Activated CD4-positive, CD25-positive, alpha-beta regulatory T cell (primary cell): ENCODE measurements at regions not wholly inside any gene's neighbourhood (a gene's known extent, or its start where the extent isn't known, plus 50 kb on each side); places are given as distances from the start of the nearest gene placed in this dataset.
"Not testable (repeated sequence)": the region's sequence is repeated elsewhere in the genome, so short reads cannot be mapped to it uniquely, and the experiment has no call there.

Experiments
- DNase-seq, 4 experiments: peaks; one replicate each; lab custom pipeline; 2025; lab: John Stamatoyannopoulos, UW

DNA sequence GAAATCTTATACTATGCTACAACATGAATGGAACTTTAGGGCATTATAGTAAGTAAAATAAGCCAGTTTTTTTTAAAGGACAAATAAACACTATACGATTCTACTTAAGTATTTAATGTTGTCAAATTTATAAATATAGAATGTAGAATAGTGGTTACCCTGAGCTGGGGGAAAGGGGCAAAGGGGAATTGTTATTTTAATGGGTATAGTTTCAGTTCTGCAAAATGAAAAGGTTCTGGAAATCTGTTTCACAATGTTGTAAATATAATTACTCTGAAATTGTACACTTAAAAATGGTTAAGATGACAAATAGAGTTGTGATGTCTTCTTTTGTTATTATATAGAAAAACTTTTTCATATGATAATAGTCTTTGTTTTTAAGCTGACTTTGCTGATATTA, 366.3 kb downstream of the MRPL39 start:
- no peak for DNase-seq

DNA sequence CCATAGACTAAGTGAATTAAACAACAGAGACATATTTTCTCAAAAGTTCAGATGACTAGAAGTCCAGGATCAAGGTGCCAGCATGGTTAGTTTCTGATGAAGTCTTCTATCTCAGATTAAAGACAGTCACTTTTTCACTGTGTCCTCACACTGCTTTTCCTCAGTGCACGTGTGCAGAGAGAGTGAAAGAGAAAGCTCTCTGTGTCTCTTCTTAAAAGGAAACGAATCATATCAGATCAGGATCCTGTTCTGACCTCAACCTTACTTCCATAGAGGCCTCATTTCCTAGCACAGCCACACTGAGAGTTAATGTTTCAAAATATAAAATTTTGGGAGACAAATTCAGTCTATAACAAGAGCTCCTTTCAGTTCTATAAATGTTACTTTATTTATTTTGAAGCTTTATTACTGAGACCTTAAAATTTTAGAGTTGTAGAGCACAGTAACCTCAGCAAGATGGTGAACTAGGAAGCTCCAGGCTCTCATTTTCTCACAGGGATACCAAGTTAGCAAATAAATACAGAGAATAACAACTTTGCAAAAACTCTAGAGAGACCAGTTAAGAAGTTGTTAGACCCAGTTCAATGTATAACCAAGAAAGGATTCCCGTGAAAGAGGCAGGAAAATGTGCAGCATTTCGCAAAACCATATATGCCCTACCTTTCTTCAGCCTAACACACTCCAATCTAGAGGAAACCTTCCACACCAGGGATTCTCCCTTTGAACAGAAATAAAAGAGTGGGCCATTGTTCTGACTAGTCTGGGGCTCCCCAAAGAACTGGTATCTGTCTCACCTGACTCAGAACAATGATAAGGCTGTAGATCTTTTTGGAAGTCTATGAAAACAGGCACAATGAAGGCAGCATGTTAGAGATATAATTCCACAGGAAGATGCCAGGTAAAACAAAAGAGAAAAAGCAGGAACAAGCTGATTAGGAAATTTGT, 372.2 kb downstream of the MRPL39 start:
- DNase-seq: no peak

DNA sequence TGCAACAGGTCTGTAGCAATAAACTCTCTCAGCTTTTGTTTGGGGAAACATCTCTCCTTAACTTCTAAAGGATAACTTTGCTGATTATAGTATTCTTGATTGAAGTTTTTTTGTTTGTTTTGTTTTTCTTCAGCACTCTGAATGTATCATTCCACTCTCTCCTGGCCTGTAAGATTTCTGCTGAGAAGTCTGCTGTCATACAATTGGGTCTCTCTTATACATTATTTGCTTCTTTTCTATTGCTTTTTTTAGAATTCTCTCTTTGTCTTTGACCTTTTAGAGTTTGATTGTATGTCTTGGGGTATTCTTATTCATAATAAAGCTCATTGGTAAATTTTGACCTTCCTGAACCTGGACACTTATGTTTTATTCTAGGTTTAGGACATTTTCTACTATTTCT, 386.3 kb downstream of the MRPL39 start:
- no peak for DNase-seq

DNA sequence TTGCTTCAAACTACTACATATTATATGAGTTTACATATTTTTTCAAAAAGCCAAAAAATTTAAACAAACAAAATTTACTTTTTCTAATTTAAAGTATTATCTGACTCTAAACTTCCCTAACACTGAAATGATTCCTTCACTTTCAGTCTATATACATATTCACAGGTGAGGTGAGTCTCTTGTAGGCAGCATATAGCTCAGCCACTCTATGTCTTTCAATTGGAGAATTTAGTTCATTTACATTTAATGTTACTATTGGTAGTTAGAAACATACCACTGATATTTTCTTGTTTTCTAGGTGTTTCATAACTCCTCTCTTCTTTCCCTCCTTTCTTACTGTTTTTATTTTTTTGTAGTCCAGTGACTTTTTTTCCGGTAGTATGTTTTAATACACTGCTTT, 387.1 kb downstream of the MRPL39 start:
- no peak for DNase-seq

DNA sequence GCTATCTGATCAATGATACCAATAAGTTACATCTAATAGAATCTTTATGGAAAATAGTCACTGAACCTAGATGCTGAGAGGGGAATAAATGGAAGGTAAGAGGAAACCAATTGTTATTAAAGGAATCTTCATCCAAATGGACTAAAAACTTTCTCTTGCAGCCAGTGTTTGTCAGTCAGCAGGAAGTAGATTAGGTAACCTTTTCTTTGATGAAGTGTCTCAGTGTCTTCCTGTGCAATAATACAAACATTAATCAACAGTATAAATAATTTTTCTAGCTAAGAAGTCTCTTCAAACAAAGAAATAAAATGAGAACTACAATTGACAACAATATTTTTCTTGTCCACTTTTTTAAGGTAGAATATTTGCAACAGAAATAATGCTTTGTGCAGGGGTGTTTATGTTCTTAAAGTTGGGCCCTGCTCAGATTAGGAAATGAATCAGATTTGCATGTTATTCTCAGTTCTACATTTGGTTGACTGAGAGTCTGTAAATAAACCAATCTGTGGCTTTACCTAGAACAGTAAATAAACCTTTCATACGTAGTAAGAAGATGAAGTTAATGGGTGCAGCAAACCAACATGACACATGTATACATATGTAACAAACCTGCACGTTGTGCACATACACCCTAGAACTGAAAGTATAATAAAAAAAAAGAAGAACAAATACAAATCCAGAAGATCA, 391.4 kb downstream of the MRPL39 start:
- no peak for DNase-seq

DNA sequence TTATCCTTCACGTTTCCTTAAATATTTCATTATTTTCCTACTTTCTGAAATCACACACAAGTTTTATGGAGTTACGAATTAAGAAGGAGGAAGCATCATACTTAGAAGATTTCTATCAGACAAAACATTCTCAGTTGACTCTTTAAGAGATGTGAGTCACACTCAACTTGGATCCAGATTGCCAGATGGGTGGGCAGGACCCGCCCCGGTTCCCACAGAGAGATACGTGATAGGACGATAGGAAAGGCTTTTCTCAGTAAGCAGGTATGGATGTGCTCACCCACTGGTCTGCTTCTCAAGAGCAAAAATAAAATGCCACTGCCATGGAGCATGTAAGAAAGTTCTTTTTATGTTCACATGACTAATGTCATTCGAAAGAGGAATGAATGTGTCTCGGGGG, 392.6 kb downstream of the MRPL39 start:
- DNase-seq: no peak

DNA sequence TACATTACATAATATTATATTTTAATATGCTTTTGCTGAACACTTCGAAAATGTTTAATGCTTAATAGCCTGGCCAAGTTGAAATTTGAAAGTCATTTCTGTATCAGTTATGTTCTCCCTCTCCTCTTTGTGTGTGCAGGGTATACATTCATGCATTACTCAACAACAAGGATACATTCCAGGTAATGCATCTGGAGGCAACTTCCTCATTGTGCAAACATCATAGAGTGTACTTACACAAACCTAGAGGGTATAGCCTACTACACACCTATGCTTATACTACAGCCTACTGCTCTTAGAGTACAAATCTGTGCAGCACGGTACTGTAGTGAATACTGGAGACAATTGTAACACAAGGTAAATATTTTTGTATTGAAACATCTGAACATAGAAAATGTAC, 407.3 kb downstream of the MRPL39 start:
- DNase-seq: no peak

DNA sequence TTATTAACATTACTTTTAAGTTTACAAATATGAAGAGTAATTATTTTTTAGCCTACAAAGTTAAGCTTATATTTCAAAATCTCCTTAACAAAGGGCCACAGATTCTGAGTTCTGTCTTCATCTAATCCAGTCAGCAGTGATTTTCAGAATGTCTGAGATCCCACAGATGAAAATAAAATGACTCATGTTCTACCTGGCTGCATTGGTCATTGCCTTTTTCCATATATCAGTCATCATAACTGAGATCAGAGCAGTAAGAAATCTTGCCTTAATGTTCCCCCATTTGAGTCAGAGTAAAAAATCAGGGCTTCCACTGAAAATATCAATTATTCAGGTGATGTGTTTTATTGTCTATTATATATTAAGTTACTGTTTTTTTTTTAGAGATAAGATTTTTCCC, 416.1 kb downstream of the MRPL39 start:
- no peak for DNase-seq

DNA sequence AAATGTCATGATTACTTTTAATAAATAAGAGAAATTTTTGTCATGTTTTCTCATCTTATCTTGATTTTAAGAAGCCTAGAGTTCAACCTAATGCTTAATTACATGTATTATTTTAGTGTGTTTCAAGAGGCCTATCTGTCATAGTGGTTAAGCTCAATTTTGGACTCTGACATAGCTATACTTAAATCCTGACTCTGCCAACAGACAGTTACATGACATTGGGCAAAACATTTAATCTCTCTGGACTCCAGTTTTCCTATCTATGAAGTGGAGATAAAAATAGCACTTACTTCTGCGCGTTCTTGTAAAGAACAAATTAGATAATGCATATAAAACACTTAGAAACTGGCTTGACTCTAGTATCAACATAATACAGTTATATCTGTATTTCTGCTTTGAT, 417.8 kb downstream of the MRPL39 start:
- DNase-seq: no peak

DNA sequence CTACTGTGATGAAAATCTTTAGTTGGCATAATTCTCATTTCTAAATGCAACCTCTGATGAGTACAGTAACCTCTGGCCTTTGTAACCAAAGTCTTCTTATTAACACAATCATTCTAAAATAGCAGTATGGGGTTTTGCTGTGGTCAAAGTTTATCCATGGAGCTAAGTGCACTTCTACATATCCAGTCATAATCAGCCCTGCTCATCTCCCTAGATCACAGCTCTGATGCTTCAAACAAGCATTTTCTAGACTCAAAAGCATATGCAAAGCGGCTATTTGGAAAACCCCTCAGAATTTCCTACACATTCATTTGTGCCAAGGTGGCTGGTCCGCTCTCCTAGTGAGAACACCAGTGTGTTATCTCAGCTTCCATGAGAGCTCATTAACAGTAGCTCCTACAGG, 418.6 kb downstream of the MRPL39 start:
- no peak for DNase-seq

DNA sequence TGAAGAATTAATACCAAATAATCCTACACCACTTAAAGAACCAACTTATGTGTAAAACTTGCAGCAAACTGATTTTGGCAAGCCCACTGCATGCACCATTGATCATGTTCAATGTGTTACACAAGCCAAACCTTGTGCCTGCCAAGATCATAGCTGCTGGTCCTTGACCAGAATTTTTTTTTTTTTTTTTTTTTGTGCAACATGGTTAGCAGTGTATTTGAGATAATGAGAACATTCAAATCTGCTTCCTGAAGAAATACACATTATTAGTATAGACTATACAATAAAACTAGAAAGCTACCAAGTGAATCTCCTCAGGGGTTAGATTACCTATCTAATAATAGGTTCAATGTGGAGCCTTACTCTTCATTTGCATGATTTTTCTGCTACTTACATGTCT, 421.0 kb downstream of the MRPL39 start:
- no peak for DNase-seq

DNA sequence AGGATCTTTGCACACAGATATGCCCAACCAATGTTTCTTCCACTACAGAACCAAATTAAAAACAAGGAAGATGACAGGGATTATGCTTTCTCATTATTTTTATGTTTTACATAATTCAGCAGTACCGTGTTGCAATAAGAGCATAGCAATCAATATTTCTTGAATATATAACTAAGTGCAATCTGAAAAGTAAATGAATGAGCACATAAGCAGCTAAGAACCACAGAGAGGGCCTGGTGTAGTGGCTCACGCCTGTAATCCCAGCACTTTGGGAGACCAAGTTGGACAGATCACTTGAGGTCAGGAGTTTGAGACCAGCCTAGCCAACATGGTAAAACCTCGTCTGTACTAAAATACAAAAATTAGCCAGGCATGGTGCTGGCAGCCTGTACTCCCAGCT, 423.7 kb downstream of the MRPL39 start:
- DNase-seq: no peak

DNA sequence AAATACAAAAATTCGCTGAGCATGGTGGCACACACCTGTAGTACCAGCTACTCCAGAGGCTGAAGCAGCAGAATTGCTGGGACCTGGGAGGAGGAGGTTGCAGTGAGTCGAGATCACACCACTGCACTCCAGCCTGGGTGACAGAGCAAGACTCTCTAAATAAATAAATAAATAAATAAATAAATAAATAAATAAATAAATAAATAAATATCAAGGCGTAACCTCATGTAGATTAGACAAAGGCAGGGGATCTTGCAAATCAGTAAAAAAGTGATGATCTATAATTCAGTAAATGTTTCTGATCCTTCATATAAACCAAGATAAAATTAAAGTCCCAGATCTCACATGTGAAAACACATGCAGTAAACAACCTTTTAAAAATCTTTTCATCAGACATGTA, 425.6 kb downstream of the MRPL39 start:
- DNase-seq: not testable (repeated sequence)

DNA sequence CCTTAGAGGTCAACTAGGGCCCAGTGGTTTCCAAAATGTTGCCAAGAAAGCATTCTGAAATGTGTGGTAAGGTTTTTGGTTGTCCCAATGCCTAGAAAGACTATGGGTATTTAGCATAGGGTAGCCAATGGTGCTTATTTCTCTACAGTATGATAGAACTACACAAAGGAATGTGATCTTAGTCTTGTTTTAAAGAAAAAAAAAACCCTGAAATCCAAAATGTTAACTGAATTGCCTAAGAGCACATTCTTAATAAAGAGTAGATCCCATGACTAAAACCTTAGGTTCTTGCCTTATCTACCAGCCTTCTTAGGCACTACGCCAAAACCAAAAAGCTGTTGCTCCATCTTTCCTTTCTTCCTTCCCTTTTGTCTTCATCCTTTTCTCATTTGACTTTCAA, 428.2 kb downstream of the MRPL39 start:
- DNase-seq: no peak

DNA sequence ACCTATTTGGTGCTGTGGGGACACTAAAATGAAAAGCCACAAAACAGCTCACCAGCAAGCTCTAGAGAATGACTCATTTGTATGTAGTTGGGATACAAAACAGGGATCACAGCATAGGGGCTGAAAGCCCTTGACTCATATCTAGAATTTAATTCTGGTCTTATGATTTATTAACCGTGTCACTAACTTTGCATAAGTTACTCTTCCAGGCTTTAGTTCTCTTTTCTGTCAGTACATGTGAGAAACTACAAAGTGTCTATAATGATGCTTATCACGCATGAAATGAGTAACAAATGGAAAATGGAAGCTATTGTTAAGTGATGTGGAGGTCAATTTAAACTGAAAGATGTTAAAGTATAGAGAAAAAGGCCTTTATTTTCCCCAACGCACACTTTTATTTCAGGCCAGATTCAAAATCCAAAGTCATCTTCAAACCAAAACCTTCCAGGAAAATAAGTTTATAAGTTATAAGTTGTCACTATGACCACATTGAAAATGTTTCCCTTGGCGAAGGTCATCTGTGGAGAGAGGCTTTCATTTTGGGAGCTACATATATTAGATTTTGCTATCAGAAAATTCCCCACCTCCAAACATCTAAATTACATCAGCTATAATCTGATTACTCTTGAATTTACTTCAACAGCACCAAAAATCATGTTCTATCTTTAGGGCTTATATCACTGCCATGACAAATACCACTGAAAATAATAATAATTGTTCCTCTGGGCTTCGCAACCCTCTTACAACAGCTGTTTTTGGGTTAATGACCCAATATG, 430.5 kb downstream of the MRPL39 start:
- no peak for DNase-seq

DNA sequence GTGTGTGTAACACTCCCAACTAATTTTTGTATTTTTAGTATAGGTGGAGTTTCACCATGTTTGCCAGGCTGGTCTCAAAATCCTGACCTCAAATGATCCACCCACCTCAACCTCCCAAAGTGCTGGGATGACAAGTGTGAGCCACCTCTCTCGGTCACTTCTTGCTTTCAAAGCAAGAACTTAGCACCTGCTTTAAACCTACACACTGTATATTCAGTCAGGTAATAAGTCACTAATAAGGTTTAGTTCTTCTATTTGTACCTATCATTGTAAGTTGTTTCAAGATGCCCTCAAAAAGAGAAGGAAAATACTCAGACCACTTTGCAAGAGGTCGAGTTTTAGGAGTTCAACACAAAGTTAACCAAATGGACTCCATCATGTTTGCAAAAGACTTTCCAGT, 431.3 kb downstream of the MRPL39 start:
- DNase-seq: no peak

DNA sequence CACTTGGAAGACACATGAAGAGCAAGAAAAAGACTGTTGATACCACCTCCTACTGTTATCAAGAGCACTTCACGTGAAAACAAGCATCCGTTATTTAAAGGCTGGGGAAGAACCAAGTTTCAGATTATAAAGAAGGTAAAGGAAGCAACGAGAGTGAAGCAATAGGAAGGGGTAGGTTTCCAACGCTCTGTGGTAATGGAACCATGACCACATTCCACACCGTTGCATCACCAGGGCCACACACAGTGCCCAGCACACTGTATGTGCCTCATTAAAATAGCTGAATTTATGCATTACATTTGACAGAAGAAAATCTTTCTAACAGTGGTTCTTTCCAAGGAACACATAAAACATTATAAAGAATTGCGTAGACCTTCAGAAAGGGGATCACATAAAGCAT, 435.8 kb downstream of the MRPL39 start:
- DNase-seq: no peak

DNA sequence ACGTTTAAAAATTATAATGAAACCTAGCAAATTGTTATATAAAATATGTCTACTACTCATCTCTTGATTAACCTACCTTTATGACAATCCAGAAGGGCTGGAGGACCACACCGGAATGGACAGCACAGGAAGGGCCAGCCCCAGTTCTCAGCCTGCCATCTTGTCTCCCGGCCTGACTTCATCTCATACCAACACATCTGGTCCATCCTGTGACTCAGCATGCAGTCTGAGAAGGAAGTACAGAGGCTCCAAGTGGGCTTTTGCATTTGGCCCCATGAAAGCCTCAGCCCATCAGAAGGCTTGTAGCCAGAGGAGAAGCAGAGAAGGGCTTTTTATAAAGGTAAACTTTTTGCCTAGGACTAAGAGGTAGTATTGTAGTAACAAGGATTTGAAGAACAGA, 436.6 kb downstream of the MRPL39 start:
- DNase-seq: no peak

DNA sequence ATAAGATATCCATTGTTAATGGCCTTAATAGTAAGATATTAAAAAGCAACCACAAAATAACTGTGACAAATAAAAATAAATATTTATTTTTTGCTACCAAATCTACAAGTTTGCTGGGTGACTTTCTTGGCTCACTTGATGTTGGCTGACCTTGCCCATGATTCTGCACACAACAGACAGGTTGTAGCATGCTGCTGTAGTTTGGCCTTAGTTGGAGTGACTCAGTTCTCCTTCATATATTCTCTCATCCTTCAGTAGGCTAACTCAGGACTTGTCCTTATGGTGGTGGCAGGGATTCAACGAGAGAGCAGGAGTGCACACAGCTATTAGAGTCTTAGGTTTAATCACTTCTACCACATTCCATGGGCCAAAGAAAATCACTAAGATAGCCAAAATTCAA, 437.9 kb downstream of the MRPL39 start:
- DNase-seq: no peak

DNA sequence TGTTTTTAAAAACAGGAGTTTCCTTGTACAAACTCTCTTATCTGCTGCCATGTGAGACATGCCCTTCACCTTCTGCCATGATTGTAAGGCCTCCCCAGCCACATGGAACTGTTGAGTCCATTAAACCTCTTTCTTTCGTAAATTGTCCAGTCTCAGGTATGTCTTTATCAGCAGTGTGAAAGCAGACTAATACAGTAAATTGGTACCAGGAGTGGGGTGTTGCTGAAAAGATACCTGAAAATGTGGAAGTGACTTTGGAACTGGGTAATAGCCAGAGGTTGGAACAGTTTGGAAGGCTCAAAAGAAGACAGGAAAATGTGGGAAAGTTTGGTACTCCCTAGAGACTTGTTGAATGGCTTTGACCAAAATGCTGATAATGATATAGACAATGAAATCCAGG, 440.4 kb downstream of the MRPL39 start:
- not testable (repeated sequence) for DNase-seq

DNA sequence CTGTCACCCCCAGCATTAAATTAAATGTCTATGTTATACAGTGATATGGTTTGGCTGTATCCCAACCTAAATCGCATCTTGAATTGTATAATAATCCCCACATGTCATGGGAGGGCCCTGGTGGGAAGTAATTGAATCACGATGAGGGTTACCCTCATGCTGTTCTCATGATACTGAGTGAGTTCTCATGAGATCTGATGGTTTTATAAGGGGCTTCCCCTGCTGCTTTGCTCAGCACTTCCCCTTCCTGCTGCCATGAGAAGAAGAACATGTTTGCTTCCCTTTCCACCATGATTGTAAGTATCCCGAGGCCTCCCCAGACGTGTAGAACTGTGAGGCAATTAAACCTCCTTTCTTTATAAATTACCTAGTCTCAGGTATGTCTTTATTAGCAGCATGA, 445.7 kb downstream of the MRPL39 start:
- no peak for DNase-seq

DNA sequence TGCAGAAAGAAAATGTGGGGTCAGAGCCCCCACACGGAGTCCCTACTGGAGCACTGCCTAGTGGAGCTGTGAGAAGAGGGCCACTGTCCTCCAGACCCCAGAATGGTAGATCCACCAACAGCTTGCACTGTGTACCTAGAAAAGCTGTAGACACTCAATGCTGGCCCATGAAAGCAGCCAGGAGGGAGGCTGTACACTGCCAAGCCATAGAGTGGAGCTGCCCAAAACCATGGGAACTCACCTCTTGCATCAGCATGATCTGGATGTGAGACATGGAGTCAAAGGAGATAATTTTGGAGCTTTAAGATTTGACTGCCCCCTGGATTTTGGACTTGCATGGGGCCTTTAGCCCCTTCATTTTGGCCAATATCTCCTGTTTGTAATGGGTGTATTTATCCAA, 452.3 kb downstream of the MRPL39 start:
- DNase-seq: not testable (repeated sequence)

DNA sequence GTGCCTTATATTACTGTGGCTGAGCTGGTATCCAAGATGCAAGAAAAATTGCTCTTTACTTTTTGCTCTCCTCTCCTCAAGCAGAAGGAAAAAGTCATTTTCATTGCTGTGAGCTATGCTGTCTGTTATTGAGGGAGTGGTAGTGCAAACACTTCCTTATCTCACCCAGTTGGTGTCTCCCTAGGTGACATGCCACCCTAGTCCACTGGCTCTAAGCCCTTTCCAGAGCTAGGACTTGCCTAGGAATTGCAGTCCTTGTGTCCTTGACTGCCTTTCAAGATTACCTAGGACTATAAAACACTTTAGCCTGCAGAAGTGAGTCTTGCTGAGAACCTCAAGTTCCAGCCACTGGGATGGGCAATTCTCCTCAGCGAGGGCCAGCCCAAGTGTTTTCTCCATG, 458.3 kb downstream of the MRPL39 start:
- no peak for DNase-seq
